BE2C (cell line): ENCODE measurements at regions not wholly inside any gene's neighbourhood (a gene's known extent, or its start where the extent isn't known, plus 50 kb on each side); places are given as distances from the start of the nearest gene placed in this dataset.

Experiments used
- DNase-seq: peaks from one replicate; pipeline ENCODE4 v3.0.0-alpha.2; 2020
- H3K27me3 ChIP-seq: fragments of 250-450 bp; sonication (Bioruptor Pico); 2 replicates; pipeline ENCODE4 v1.5.1; 2020; ENCODE audit warnings: mild to moderate bottlenecking
- H3K36me3 ChIP-seq: fragments of 250-450 bp; sonication (Bioruptor Pico); 2 replicates; pipeline ENCODE4 v1.5.1; 2020; ENCODE audit warnings: mild to moderate bottlenecking
- H3K4me1 ChIP-seq: fragments of 250-450 bp; sonication (Bioruptor Pico); 2 replicates; pipeline ENCODE4 v1.5.1; 2020
- H3K4me3 ChIP-seq: 2 replicates; pipeline ENCODE4 v1.5.1; 2011; ENCODE audit warnings: low read depth, low read length
- H3K9me3 ChIP-seq: fragments of 250-450 bp; sonication (Bioruptor Pico); 2 replicates; pipeline ENCODE4 v1.5.1; 2020
- TF ChIP-seq, protein P1 (sequence below): IDR thresholded peaks from 2 replicates; pipeline ENCODE4 v1.5.1; 2012; ENCODE audit warnings: mild to moderate bottlenecking, low read depth, low read length

DNA sequence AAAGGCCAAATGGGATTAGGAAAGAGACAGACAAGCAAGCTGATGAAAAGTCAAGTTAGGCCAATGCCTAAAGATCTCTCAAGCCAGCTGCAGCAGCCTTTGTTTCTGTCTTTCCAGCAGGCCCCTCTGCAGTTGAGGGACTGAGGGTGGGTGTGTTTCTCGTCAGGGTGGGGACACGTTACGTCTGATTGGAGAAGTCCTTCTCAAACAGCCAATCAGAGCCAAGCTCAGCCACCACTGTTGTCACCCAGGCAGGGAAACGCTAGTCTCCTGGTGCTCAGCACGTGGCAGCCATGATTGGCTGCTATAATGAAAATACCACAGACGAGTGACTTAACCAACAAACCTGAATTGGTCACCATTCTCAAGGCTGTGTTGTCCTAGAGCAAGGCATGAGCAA, 177.1 kb upstream of the LCORL start:
- TF ChIP-seq, protein P1, sequence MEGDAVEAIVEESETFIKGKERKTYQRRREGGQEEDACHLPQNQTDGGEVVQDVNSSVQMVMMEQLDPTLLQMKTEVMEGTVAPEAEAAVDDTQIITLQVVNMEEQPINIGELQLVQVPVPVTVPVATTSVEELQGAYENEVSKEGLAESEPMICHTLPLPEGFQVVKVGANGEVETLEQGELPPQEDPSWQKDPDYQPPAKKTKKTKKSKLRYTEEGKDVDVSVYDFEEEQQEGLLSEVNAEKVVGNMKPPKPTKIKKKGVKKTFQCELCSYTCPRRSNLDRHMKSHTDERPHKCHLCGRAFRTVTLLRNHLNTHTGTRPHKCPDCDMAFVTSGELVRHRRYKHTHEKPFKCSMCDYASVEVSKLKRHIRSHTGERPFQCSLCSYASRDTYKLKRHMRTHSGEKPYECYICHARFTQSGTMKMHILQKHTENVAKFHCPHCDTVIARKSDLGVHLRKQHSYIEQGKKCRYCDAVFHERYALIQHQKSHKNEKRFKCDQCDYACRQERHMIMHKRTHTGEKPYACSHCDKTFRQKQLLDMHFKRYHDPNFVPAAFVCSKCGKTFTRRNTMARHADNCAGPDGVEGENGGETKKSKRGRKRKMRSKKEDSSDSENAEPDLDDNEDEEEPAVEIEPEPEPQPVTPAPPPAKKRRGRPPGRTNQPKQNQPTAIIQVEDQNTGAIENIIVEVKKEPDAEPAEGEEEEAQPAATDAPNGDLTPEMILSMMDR, result no peak
- no peaks in the 10 kb centered on the region for H3K4me1 ChIP-seq
- no peaks in the 10 kb centered on the region for H3K27me3 ChIP-seq
- DNase-seq, result peak; percentile 23
- no peak overlapping the region for H3K4me3 ChIP-seq
- no peaks in the 10 kb centered on the region for H3K36me3 ChIP-seq
- H3K9me3 ChIP-seq, result no peaks in the 10 kb centered on the region

DNA sequence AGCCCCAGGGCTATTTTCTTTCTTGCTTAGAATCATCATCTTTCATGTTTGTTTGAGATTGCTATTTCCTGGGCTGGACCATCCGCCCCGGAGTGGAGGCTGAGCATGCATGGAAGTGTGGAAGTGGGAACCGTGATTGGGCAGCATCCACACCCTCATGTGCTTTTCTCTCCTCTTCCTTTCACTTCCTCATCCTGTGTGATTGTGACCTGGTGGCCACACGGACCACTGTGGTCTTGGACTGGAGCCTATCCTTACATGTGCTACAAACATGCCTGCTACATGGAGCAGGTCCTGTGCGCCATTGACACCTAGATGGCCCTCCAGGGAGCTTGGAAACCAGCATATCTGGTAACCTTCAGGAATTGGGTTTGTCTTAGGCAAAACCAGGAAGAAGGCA, 175.9 kb upstream of the LCORL start:
- TF ChIP-seq, protein P1, result no peak

DNA sequence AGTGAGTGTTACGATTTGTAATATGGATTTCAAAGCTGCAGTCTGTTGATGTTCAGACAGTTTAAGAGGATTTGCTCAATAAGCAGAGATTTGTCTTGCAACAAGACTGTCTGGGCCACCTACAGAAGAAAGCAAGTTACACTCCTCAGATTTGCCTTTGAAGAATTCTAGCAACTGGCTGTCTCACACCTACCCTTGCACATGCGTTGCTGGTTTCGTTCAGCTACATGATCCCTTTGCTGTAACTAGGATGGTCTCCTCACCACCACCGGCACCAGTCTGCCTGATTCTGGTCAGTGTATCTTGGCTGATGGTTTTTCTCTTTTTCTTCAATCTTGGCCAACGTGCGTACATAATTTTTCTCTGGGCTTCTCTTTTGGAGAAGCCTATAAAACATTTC, 172.7 kb upstream of the LCORL start:
- Histone ChIP-seq H3K4me3 (no peak overlapping the region), H3K4me1 (no peaks in the 10 kb centered on the region), H3K36me3 (no peaks in the 10 kb centered on the region), H3K27me3 (0 out of 2 replicates have a peak, but pooled peaks cover 3% of the 10 kb centered on the region), H3K9me3 (no peaks in the 10 kb centered on the region)
- DNase-seq, result no peak
- TF ChIP-seq, protein P1, result no peak

More for the DNA sequence above, 175.9 kb upstream of the LCORL start:
- no peak overlapping the region for H3K4me3 ChIP-seq
- H3K9me3 ChIP-seq, result no peaks in the 10 kb centered on the region
- no peaks in the 10 kb centered on the region for H3K36me3 ChIP-seq
- no peaks in the 10 kb centered on the region for H3K4me1 ChIP-seq
- DNase-seq, result no peak
- H3K27me3 ChIP-seq, result no peaks in the 10 kb centered on the region

DNA sequence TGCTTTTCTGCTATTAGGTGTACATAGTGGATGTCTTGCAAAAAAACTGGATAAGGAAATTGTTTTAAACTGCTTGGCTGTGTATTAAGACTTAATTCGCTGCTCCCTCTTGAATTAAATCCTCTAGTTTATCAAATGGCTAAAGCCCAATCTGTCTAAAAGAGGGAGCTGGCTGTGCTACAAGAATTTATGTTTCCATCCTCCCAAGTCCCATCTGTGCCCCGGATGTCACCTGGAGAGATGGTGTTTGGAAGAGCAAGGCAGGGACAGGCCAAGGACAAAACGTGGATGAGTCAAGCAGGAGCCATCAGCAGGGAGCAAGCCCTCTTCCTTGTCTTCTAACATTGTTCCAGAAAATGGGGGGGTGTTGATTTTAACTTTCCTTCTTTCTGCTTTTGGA, 171.3 kb upstream of the LCORL start:
- DNase-seq, result no peak
- no peaks in the 10 kb centered on the region for H3K4me1 ChIP-seq
- H3K9me3 ChIP-seq, result no peaks in the 10 kb centered on the region
- TF ChIP-seq, protein P1, result no peak
- H3K4me3 ChIP-seq, result no peak overlapping the region
- H3K27me3 ChIP-seq, result 0 out of 2 replicates have a peak, but pooled peaks cover 3% of the 10 kb centered on the region
- no peaks in the 10 kb centered on the region for H3K36me3 ChIP-seq

DNA sequence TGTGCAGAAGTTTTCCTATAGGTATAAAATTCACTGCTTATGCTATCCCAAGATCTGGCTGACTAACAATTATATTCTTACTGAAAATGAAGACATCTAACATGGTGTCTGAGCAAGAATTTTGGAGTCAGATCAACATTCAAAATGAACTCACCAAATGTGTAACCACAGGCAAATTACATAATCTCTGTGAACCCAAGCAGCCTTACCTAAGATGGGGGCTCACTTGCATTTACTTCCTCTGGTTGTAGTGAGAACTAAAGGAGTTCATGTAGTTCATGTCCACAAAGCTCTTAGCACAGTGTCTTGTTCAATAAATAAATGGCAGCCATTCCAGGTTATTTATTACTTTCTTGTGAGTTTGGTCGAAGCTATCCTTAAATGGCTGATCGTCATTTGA, 163.9 kb upstream of the LCORL start:
- Histone ChIP-seq H3K36me3 (no peaks in the 10 kb centered on the region), H3K4me1 (no peaks in the 10 kb centered on the region), H3K4me3 (no peak overlapping the region), H3K9me3 (no peaks in the 10 kb centered on the region), H3K27me3 (peaks cover 3% of the 10 kb centered on the region; the same call in 1 of the 2 replicates)
- no peak for DNase-seq
- TF ChIP-seq, protein P1, result no peak

DNA sequence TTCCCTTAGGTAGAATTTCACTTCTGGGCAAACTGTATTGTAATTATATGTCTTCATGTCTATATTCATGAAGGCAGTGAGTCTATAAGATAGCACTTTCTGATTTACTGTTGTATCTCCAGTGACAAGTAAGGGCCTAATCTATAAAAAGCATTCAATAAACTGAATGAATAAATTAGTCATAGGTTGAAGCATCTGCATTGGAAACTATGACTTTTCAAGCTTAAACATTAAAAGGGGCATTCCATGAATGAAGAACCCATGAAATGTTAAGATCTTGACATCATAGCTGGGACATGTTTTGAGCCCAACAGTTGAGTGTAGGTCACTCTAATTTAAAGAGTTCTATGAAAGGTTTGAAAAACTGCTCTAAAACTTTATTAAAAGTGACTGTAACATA, 159.3 kb upstream of the LCORL start:
- no peaks in the 10 kb centered on the region for H3K4me1 ChIP-seq
- no peak overlapping the region for H3K4me3 ChIP-seq
- H3K9me3 ChIP-seq, result no peaks in the 10 kb centered on the region
- no peaks in the 10 kb centered on the region for H3K36me3 ChIP-seq
- H3K27me3 ChIP-seq, result peaks cover 10% of the 10 kb centered on the region; the same call in 1 of the 2 replicates
- DNase-seq, result no peak
- TF ChIP-seq, protein P1, result no peak
